Mesothelial cell of epicardium (in vitro differentiated cells): ENCODE measurements at regions not wholly inside any gene's neighbourhood (a gene's known extent, or its start where the extent isn't known, plus 50 kb on each side); places are given as distances from the start of the nearest gene placed in this dataset.

Experiments
- DNase-seq, 2 experiments: peaks; one replicate each; pipeline ENCODE4 v3.0.0; 2021; ENCODE audit warnings: low spot score in 2 of 2; ENCODE audit not compliant: unreplicated experiment in 2 of 2
- H3K27ac Mint-ChIP-seq: 2 replicates; pipeline ENCODE4 v1.8.0; 2021; ENCODE audit warnings: mixed read lengths
- H3K27me3 Mint-ChIP-seq: 2 replicates; pipeline ENCODE4 v1.8.0; 2021; ENCODE audit warnings: low read depth, mixed read lengths
- H3K36me3 Mint-ChIP-seq: 2 replicates; pipeline ENCODE4 v1.8.0; 2021; ENCODE audit warnings: mixed read lengths
- H3K4me1 Mint-ChIP-seq: 2 replicates; pipeline ENCODE4 v1.8.0; 2021; ENCODE audit warnings: mixed read lengths
- H3K4me3 Mint-ChIP-seq: 2 replicates; pipeline ENCODE4 v1.8.0; 2021; ENCODE audit warnings: mild to moderate bottlenecking, moderate library complexity, mixed read lengths
- H3K9me3 Mint-ChIP-seq: 2 replicates; pipeline ENCODE4 v1.8.0; 2021; ENCODE audit warnings: mixed read lengths
- CTCF ChIP-seq: fragments of 200-600 bp; sonication (generic); IDR thresholded peaks from one replicate; pipeline ENCODE4 v1.5.0; 2021; ENCODE audit warnings: antibody characterized with exemption; ENCODE audit not compliant: unreplicated experiment

- no peak for TF ChIP-seq CTCF
- Mint-ChIP-seq H3K4me1 (no peaks in the 10 kb centered on the region), H3K27me3 (no peaks in the 10 kb centered on the region), H3K4me3 (no peak overlapping the region), H3K9me3 (no peaks in the 10 kb centered on the region), H3K36me3 (no peaks in the 10 kb centered on the region), H3K27ac (no peak overlapping the region)
- no peak for DNase-seq
Observed at GRCh38 chr2:34387536-34387935, 788.4 kb upstream of the FAM98A start.

- Mint-ChIP-seq H3K27me3 (no peaks in the 10 kb centered on the region), H3K4me1 (no peaks in the 10 kb centered on the region), H3K4me3 (no peak overlapping the region), H3K9me3 (no peaks in the 10 kb centered on the region), H3K36me3 (no peaks in the 10 kb centered on the region), H3K27ac (no peak overlapping the region)
- no peak for TF ChIP-seq CTCF
- no peak for DNase-seq
Observed at GRCh38 chr2:34379586-34379985, 780.5 kb upstream of the FAM98A start.

- H3K4me3 Mint-ChIP-seq = no peak overlapping the region
- no peak for TF ChIP-seq CTCF
- no peaks in the 10 kb centered on the region for H3K4me1 Mint-ChIP-seq
- peaks cover 4% of the 10 kb centered on the region for H3K27me3 Mint-ChIP-seq
- no peak overlapping the region for H3K27ac Mint-ChIP-seq
- no peaks in the 10 kb centered on the region for H3K36me3 Mint-ChIP-seq
- H3K9me3 Mint-ChIP-seq = no peaks in the 10 kb centered on the region
- no peak for DNase-seq
Observed at GRCh38 chr2:34373586-34374233, 774.6 kb upstream of the FAM98A start.

DNA sequence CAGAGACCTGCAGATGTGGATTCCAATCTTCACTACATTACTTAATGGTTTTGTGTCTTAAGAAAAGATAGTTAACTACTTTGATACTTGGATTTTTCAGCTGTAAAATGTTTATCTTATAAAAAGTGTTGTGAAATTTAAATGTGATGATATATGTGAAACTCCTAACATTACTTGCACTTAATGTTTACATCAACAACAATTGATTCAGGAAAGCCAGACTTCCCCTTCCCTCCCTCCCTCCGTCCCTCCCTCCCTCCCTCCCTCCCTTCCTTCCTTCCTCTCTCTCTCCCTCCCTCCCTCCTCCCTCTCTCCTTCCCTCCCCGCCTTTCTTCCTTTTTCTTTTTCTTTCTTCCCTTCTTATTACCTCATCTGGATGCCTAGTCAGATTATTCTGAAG, 773.9 kb upstream of the FAM98A start:
- no peaks in the 10 kb centered on the region for H3K36me3 Mint-ChIP-seq
- no peaks in the 10 kb centered on the region for H3K9me3 Mint-ChIP-seq
- no peak for TF ChIP-seq CTCF
- no peak overlapping the region for H3K4me3 Mint-ChIP-seq
- H3K4me1 Mint-ChIP-seq = no peaks in the 10 kb centered on the region
- no peak for DNase-seq
- H3K27me3 Mint-ChIP-seq = peaks cover 4% of the 10 kb centered on the region
- no peak overlapping the region for H3K27ac Mint-ChIP-seq

DNA sequence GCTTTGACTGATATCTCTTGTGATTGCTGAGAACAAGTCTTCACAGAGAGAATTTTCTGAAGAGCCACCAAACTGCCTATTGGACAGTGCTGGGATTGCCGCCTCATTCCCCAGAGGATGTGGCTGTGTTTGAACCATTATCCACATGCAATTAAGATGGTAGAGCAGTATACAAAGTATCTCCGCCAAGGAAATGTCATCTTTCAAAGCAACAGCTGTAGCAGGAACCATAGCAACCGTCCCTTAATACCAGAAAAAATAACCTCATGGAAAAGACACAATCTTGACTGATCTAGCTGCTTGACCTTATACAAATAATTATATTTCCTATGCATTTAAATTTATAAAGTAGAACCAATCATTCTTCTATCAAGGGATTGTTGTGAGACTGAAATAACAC, 772.6 kb upstream of the FAM98A start:
- no peaks in the 10 kb centered on the region for H3K9me3 Mint-ChIP-seq
- no peak for DNase-seq
- H3K4me3 Mint-ChIP-seq = no peak overlapping the region
- H3K27ac Mint-ChIP-seq = no peak overlapping the region
- H3K36me3 Mint-ChIP-seq = no peaks in the 10 kb centered on the region
- no peak for TF ChIP-seq CTCF
- peaks cover 4% of the 10 kb centered on the region for H3K27me3 Mint-ChIP-seq
- peaks cover 1% of the 10 kb centered on the region for H3K4me1 Mint-ChIP-seq

- DNase-seq = no peak
- Mint-ChIP-seq H3K36me3 (no peaks in the 10 kb centered on the region), H3K4me3 (no peak overlapping the region), H3K4me1 (peaks cover 22% of the 10 kb centered on the region), H3K27me3 (no peaks in the 10 kb centered on the region), H3K9me3 (no peaks in the 10 kb centered on the region), H3K27ac (no peak overlapping the region)
- TF ChIP-seq CTCF = no peak
Observed at GRCh38 chr2:34368304-34368703, 769.2 kb upstream of the FAM98A start.
